ENCODE measurements at regions not wholly inside any gene's neighbourhood (a gene's known extent, or its start where the extent isn't known, plus 50 kb on each side); places are given as distances from the start of the nearest gene placed in this dataset.

- DNase-seq: no peak
These were observed 221.7 kb downstream of the BCOR start for GRCh38 chrX:39875834-39876628.

- DNase-seq: no peak
These were observed 219.9 kb downstream of the BCOR start for GRCh38 chrX:39877905-39878304.

DNA sequence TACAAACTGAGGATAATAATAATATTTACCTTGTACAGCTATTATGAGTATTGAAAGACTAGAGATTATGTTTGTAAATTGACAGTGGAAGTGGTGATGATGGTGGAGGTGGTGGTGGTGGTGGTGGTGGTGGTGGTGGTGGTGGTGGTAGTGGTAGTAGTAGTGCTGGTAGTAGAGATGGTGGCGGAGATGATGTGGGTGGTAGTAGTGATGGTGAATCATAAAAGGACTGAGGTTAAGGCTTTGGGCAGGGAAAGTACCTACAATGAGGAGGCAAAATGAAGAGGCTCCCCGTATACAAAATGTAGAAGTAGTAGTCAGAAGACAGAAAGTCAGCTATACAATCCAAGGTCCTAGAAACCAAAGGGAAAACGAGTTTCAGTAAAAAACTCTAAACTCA, 214.1 kb downstream of the BCOR start:
- no peak for DNase-seq

DNA sequence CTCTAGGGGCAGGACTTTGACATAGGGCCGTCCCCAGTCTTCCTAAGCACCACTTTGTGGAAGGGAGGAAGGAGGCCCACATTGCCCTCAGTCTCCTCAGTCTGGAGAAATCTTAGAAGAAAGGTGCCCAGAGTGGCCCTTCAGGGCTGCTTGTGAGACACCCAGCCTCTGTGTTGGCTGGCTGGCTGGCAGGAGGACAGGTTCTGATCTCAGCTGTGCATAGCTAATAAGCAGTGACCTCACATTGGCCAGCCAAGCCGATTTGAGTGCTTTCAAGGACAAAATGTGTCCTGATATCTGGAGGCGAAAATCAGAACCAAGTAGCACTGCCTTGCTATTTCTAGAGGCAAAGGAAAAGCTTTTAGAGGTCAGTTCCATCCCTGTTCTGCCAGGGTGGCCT, 211.5 kb downstream of the BCOR start:
- DNase-seq: no peak

DNA sequence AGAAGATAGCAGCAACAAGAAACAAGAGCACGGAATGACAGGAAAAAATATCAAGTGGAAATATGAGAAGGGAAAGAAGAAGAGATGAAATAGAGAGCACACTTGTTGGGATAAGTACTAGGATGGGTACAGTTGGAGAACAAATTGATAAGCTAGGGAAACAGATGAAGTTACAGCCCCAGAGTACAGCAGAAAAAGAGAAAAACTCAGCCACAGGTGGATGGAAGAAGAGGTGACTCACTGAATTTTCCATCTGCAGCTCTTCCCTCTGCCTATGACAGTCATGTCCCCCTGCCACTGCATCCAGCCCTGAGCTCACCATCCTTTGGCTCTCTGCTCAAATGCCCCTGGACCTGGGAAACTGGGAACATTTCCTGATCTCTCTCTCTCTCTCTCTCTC, 209.0 kb downstream of the BCOR start:
- DNase-seq: no peak

- DNase-seq: no peak
These were observed 208.1 kb downstream of the BCOR start for GRCh38 chrX:39889704-39890103.

GRCh38 chrX:39890807-39891206, 207.0 kb downstream of the BCOR start:
- no peak for DNase-seq

- no peak for DNase-seq
These were observed 206.0 kb downstream of the BCOR start for GRCh38 chrX:39891781-39892180.

- DNase-seq: no peak
These were observed 204.1 kb downstream of the BCOR start for GRCh38 chrX:39893417-39894338.

GRCh38 chrX:39894683-39895082, 203.1 kb downstream of the BCOR start:
- DNase-seq: no peak

DNA sequence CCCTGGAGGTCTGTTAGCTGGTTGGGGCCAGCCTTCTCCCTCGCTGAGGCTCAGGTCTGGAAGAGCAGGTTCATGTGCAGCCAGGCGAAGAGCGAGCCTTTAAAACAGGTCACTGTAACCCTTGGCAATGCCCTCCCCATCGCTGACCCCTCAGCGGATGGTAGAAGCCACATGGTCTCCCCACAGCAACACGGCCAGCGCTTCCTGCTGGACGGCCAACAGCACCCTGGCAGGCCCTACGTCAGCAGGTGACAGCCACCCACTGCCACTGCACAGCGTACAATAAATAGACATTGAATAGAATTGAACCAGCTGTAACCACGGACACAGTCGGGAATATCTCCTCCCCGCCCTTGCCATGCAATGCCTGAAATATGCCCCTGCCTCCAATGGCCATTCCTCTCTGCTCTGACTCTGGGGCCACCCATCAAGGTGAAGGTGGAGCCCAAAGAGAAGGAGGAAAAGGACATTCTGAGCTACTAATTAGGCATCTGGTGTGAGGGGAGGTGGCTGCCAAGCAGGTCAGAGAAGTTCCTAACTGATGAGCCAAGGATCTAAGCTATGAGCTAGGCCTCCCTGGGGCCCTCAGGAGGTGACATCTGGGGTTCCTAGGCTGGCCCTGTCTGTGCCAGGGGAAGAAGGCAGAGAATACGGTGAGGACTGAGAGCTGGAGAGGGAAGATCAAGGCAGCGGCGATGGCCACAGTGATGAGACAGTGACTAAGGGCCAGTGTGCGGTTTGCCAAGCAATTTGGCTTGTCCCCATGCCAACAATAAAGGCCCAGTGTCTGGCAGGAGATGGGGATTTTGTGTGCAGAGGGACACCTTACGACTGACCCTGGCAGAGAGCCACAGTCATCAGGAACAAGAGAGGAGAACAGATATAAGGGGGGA, 202.3 kb downstream of the BCOR start:
- no peak for DNase-seq

- no peak for DNase-seq
These were observed 200.6 kb downstream of the BCOR start for GRCh38 chrX:39896951-39897740.

- no peak for DNase-seq
These were observed 200.0 kb downstream of the BCOR start for GRCh38 chrX:39897741-39898097.

DNA sequence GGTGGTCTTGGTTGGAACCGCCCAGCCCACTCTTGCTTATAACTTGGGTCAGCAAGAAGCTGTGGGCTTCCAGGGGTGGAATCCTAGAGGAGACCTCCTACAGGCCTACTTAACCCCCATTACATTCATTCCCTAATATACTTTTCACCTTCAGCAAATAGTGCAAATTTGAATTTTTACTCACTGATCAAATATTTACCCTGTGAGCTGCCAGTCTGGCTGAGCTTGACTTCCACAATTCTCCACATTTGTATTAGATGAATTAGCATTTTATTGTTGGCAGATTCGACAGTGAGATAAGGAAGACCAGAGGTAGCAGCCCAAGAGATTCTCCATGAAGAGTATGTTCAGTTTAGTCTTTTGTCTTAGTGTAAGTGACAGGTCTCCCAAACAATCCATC, 199.6 kb downstream of the BCOR start:
- DNase-seq: no peak

DNA sequence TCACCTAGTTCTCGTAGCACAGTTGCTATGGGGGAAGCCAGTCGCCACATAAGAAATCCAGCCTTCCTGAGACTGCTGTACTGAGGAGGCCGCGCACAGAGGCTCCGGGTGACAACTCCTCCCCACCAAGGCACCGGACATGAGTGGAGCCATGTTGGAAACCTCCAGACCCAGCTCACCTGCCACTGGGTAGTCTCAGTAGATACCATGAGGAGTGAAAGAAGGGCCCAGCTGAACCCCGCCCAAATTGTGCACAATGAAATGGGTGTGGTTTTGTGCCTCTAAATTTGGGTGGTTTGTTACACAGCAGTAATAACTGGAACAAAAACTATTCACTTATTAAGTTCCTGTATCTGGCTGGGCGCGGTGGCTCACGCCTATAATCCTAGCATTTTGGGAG, 198.7 kb downstream of the BCOR start:
- DNase-seq: no peak

DNA sequence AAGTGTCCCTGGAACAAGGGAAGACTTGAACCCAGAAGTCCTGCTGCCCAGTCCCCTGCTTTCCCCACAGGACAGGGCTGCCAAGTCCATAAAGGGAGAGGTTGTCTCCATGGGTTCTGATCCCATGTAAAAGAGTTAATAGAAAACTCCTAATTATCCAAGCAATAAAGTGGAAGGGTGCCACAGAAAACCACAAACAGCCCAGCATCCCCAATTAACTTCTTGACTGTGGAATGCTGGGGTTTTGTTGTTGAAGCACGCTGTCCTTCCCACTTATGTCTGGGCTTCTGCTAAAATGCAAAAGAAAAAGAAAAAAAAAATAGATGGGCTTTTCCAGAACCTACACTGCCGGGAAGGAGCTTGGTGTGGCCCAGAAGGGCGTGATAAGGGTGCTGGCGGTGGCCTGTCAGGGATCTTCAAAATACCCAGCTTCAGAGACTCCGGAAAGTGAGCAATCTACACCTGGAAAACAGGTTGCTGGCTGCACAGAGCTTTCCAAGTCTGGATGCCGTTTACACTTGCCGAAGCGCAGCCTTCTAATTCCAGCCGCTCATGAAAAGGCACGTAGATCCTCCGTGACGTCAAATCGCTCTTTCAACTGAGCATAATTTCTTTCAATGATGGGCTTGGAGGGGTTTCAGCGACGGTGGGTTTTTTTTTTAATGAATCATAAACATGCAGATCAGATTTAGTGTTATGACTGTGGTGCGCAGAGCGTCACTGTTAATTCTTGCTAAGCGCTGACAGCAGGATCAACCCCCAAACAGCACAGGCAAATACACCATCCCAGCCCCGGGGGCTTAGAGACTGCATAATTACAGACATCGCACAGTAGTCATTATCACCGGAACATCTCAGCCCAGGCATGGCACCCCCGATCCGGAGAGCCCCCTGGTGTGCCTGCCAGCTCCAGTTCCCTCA, 197.6 kb downstream of the BCOR start:
- DNase-seq: no peak

DNA sequence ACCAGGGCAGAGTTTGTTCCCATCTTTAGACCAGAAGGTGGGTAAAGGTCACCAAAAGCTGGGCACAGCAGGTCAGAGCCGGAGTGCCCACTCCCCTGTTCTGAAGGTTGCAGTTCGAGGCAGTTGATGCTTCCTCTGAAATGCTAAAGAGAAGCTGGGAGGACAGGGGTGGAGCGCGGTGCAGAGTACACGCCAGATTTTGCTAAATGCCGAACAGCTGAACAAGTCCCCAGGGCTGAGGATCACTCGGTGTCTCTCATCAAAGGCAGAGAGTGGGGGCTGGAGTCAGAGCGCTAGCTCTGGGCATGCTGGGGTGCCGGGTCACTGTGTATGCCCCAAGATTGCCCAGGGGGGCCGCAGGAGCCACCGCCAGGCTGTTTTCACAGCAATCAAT, 197.0 kb downstream of the BCOR start:
- no peak for DNase-seq

GRCh38 chrX:39903343-39903742, 194.4 kb downstream of the BCOR start:
- no peak for DNase-seq

DNA sequence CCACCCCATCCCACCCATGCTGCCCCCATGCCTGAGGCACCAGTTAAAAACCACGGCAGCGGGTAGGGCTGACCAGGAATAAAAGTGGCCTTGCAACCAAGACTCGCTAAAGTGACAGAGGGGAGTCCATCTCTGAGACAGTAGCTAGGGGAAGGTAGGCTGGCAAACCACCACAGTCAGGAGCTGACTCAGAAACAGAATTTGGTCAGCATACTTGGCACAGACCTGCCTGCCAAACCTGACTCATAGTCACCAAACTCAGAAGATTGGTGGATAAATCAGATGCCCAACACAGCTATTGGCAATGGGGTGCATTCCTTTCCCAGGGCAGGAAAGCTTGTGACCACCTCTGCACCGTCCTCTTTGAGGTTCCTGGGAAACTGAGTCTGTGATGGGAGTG, 193.8 kb downstream of the BCOR start:
- no peak for DNase-seq

GRCh38 chrX:39904816-39905537, 192.8 kb downstream of the BCOR start:
- DNase-seq: no peak

DNA sequence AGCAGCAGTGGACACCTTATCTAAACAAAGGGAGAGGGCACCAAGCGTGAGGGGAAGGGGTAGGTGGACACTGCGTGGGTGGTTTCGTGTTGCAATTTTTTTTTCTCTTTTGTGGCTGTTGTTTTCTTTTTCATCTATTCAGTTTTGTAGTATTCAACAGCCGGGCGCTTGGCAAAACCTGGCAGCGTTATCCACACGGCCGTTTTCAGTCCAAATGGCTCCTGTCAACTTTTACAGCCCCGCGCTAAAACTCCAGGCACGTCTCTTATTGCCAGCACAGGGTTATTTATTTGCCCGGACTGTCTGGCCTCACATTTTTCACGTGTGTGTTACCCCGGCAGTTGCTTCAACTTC, 192.2 kb downstream of the BCOR start:
- DNase-seq: no peak

All from GF-D8 (cell line).